A549 (cell line): ENCODE measurements at regions not wholly inside any gene's neighbourhood (a gene's known extent, or its start where the extent isn't known, plus 50 kb on each side); places are given as distances from the start of the nearest gene placed in this dataset.

Experiments
- ATAC-seq, 2 experiments: fragments of 200-7000 bp in 1 of 2; fragments of >200 bp in 1 of 2; cut with Nextera tagmentation in 1 of 2; cut with Tn5 transposase in 1 of 2; 3 replicates each; pipeline versions ENCODE4 v1.8.0 to v1.9.1; 2018 to 2020; ENCODE audit warnings: mild to moderate bottlenecking in 1 of 2, moderate library complexity in 1 of 2
- CTCF ChIA-PET: fragments of 300-600 bp; sonication (Branson Sonifier 250); formaldehyde crosslinking; extraction: SDS; loops from one replicate; lab custom pipeline; 2021; ENCODE audit warnings: antibody characterized with exemption, inconsistent platforms; lab: Yijun Ruan, JAX
- POLR2A ChIA-PET: fragments of 350-600 bp; formaldehyde crosslinking; extraction: SDS; loops from one replicate; lab custom pipeline; 2021; ENCODE audit warnings: antibody characterized with exemption, inconsistent platforms; lab: Yijun Ruan, JAX
- DNase-seq, 2 experiments: peaks; one replicate each; pipeline versions ENCODE4 v3.0.0 to v3.0.0-alpha.2; 2011 to 2016; ENCODE audit warnings: low read depth in 1 of 2, low spot score in 1 of 2
- FAIRE-seq: peaks from 2 replicates; lab custom pipeline; 2011; peaks lifted over from hg19 to GRCh38; lab: Jason Lieb, UNC
- H3K27ac ChIP-seq, 2 experiments: fragments of >200 bp; sonication (Bioruptor Twin); formaldehyde crosslinking; 3 replicates each; pipeline ENCODE4 v1.5.1; 2016 to 2017
- H3K4me1 ChIP-seq: fragments of >200 bp; sonication (Bioruptor Twin); formaldehyde crosslinking; 3 replicates; pipeline ENCODE4 v1.6.1; 2016
- H3K4me2 ChIP-seq: fragments of >200 bp; sonication (Bioruptor Twin); formaldehyde crosslinking; 3 replicates; pipeline ENCODE4 v1.6.1; 2016
- H3K4me3 ChIP-seq: fragments of >200 bp; sonication (Bioruptor Twin); formaldehyde crosslinking; 3 replicates; pipeline ENCODE4 v1.5.1; 2016
- H3K9me3 ChIP-seq: fragments of >200 bp; sonication (Bioruptor Twin); formaldehyde crosslinking; 3 replicates; pipeline ENCODE4 v1.6.1; 2016
- BCL3 ChIP-seq: fragments of >200 bp; sonication (Bioruptor Twin); formaldehyde crosslinking; IDR thresholded peaks from 3 replicates; pipeline ENCODE4 v1.6.1; 2016
- BHLHE40 ChIP-seq: IDR thresholded peaks from 2 replicates; pipeline ENCODE4 v1.6.1; 2012; ENCODE audit warnings: low read depth, low read length, inconsistent platforms
- CBX8 ChIP-seq: fragments of 200-600 bp; sonication (generic); IDR thresholded peaks from 2 replicates; pipeline ENCODE4 v1.6.1; 2016
- CHD2 ChIP-seq: fragments of 150-350 bp; IDR thresholded peaks from 2 replicates; pipeline ENCODE4 v1.6.1; 2014; ENCODE audit warnings: low read length; ENCODE audit not compliant: partially characterized antibody
- E2F6 ChIP-seq: IDR thresholded peaks from 2 replicates; pipeline ENCODE4 v1.6.1; 2012; ENCODE audit warnings: low read depth, borderline replicate concordance
- EHMT2 ChIP-seq: fragments of 200-600 bp; sonication (generic); IDR thresholded peaks from 2 replicates; pipeline ENCODE4 v1.6.1; 2016; ENCODE audit warnings: antibody characterized with exemption, low read depth, mild to moderate bottlenecking, moderate library complexity
- EP300 ChIP-seq, 2 experiments: fragments of >200 bp; sonication (Bioruptor Twin); formaldehyde crosslinking; IDR thresholded peaks; 2 replicates in 1 of 2; 3 replicates in 1 of 2; pipeline ENCODE4 v1.6.1; 2016 to 2017
- FOSB ChIP-seq: fragments of 250-450 bp; sonication (Bioruptor Pico); IDR thresholded peaks from 2 replicates; pipeline ENCODE4 v1.5.0; 2020; ENCODE audit warnings: mild to moderate bottlenecking, moderate library complexity
- FOXS1 ChIP-seq: fragments of 250-450 bp; sonication (Bioruptor Pico); IDR thresholded peaks from 2 replicates; pipeline ENCODE4 v1.5.0; 2020; ENCODE audit warnings: mild to moderate bottlenecking, moderate library complexity
- HMGXB4 ChIP-seq: fragments of 250-450 bp; sonication (Bioruptor Pico); IDR thresholded peaks from 2 replicates; pipeline ENCODE4 v1.5.0; 2021; ENCODE audit warnings: mild to moderate bottlenecking, moderate library complexity, borderline replicate concordance
- HOXA7 ChIP-seq: fragments of 250-450 bp; sonication (Bioruptor Pico); IDR thresholded peaks from 2 replicates; pipeline ENCODE4 v1.5.0; 2020; ENCODE audit warnings: mild to moderate bottlenecking, moderate library complexity
- JUNB ChIP-seq: fragments of >200 bp; sonication (Bioruptor Twin); formaldehyde crosslinking; IDR thresholded peaks from 2 replicates; pipeline ENCODE4 v1.6.1; 2016
- MAFK ChIP-seq: fragments of 450-650 bp; IDR thresholded peaks from 2 replicates; pipeline ENCODE4 v1.6.1; 2014; ENCODE audit not compliant: partially characterized antibody
- MAX ChIP-seq: IDR thresholded peaks from 2 replicates; pipeline ENCODE4 v1.6.1; 2012
- MAZ ChIP-seq: fragments of 150-350 bp; IDR thresholded peaks from 2 replicates; pipeline ENCODE4 v1.6.1; 2014; ENCODE audit warnings: antibody characterized with exemption, low read depth, low read length, borderline replicate concordance
- MYC ChIP-seq: IDR thresholded peaks from 2 replicates; pipeline ENCODE4 v1.6.1; 2012; ENCODE audit warnings: mild to moderate bottlenecking, inconsistent platforms, low read length, improper control_type of control experiment, borderline replicate concordance
- NFE2L2 ChIP-seq: fragments of 150-350 bp; conservative IDR thresholded peaks from 2 replicates; pipeline ENCODE4 v1.6.1; 2014; ENCODE audit warnings: low read length
- PBX3 ChIP-seq: IDR thresholded peaks from 2 replicates; pipeline ENCODE4 v1.6.1; 2012
- RAD21 ChIP-seq, 2 experiments: fragments of >200 bp in 1 of 2; sonication (Bioruptor Twin) in 1 of 2; formaldehyde crosslinking in 1 of 2; IDR thresholded peaks in 1 of 2; conservative IDR thresholded peaks in 1 of 2; 2 replicates in 1 of 2; 3 replicates in 1 of 2; pipeline ENCODE4 v1.6.1; 2012 to 2018; ENCODE audit warnings: inconsistent platforms in 1 of 2
- RCOR1 ChIP-seq: fragments of 150-350 bp; IDR thresholded peaks from 2 replicates; pipeline ENCODE4 v1.6.1; 2014; ENCODE audit warnings: antibody characterized with exemption, low read length, low read depth
- RFX5 ChIP-seq: fragments of 450-650 bp; IDR thresholded peaks from 2 replicates; pipeline ENCODE4 v1.7.1; 2014; ENCODE audit warnings: antibody characterized with exemption, mild to moderate bottlenecking, moderate library complexity
- RNF2 ChIP-seq: fragments of 200-600 bp; sonication (generic); IDR thresholded peaks from 2 replicates; pipeline ENCODE4 v1.6.1; 2016; ENCODE audit warnings: low read depth, mild to moderate bottlenecking, antibody characterized with exemption, moderate library complexity, borderline replicate concordance
- ZC3H11A ChIP-seq: fragments of 450-650 bp; IDR thresholded peaks from 2 replicates; pipeline ENCODE4 v1.6.1; 2014; ENCODE audit warnings: antibody characterized with exemption, mild to moderate bottlenecking
- ZFP36 ChIP-seq: fragments of 450-650 bp; IDR thresholded peaks from 2 replicates; pipeline ENCODE4 v1.6.1; 2014; ENCODE audit warnings: borderline replicate concordance; ENCODE audit not compliant: partially characterized antibody
- WGBS: methylation state at CpG from one replicate; pipeline ENCODE4 v1.1.6; 2017; ENCODE audit errors: missing lambda C conversion rate; 5-methylcytosine and 5-hydroxymethylcytosine counted together

- H3K27ac ChIP-seq = no peak overlapping the region
- WGBS = 3% methylated on average over 8 of the region's 8 CpGs
- ATAC-seq (no peak), DNase-seq (no peak), FAIRE-seq (no peak)
- peaks cover 6% of the 10 kb centered on the region; the same call in 1 of the 3 replicates for H3K4me1 ChIP-seq
- CTCF ChIA-PET = no interaction called here
- H3K4me3 ChIP-seq = no peak overlapping the region
- TF ChIP-seq ZFP36 (no peak), RFX5 (no peak), NFE2L2 (no peak), CBX8 (no peak), RCOR1 (no peak), RAD21 (conservative IDR thresholded peaks at IDR 0.05 in 1 of 2, IDR thresholded peaks at IDR 0.05 in 1 of 2) (no peak), BCL3 (no peak), EHMT2 (no peak), HOXA7 (CRISPR knock-in tag) (no peak), BHLHE40 (no peak), EP300 (IDR thresholded peaks at IDR 0.05) (no peak)
- H3K9me3 ChIP-seq = no peaks in the 10 kb centered on the region
- POLR2A ChIA-PET = no interaction called here
- H3K4me2 ChIP-seq = peak overlapping the region; percentile 25; the same call in 1 of the 3 replicates
These were observed 160.9 kb upstream of the CDH5 start for GRCh38 chr16:66205287-66206231.

GRCh38 chr16:66204756-66205155, 161.7 kb upstream of the CDH5 start:
- no peak overlapping the region; the same call in 2 of the 3 replicates for H3K4me2 ChIP-seq

More at GRCh38 chr16:66204756-66205155, 161.7 kb upstream of the CDH5 start:
- H3K4me3 ChIP-seq = no peak overlapping the region
- peaks cover 6% of the 10 kb centered on the region; the same call in 1 of the 3 replicates for H3K4me1 ChIP-seq
- no peak for ATAC-seq
- H3K9me3 ChIP-seq = no peaks in the 10 kb centered on the region
- H3K27ac ChIP-seq = no peak overlapping the region
- CTCF ChIA-PET = no interaction called here
- no peak for TF ChIP-seq MAZ
- no peak for TF ChIP-seq CHD2
- no peak for TF ChIP-seq PBX3
- no peak for TF ChIP-seq E2F6
- TF ChIP-seq HMGXB4 = no peak
- TF ChIP-seq FOSB (CRISPR knock-in tag) = no peak
- TF ChIP-seq MAFK = no peak
- TF ChIP-seq FOXS1 (CRISPR knock-in tag) = no peak
- no peak for TF ChIP-seq ZC3H11A
- no peak for TF ChIP-seq RNF2
- TF ChIP-seq JUNB = no peak
- no peak for TF ChIP-seq MYC
- TF ChIP-seq MAX = no peak
- no peak for TF ChIP-seq EHMT2
- TF ChIP-seq, all 56 proteins: peak for 0
- POLR2A ChIA-PET = no interaction called here
- no peak for DNase-seq
- no peak for FAIRE-seq
- WGBS = 41% methylated on average over 3 of the region's 3 CpGs
